ENCODE measurements at regions not wholly inside any gene's neighbourhood (a gene's known extent, or its start where the extent isn't known, plus 50 kb on each side); places are given as distances from the start of the nearest gene placed in this dataset.
"Not testable (repeated sequence)": the region's sequence is repeated elsewhere in the genome, so short reads cannot be mapped to it uniquely, and the experiment has no call there.

DNA sequence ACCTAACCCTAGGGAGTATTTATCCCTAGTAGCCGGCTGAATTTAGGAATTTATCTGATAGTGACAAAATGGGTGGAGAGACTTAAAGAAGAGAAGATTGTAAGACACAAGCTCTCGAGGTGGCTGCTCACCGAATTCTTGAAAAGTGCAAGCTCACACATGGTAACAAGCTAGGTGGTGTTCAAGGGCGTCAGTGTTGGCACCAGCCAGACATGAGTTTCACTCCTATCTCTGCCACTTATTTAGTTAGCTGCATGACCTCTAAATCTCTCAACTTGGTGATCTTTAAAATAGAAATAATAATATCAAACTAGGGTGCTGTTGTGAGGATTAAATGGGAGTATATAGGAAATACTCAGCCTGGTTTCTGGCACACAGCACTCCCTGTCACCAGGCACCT is 102.6 kb upstream of the APCDD1 start:
- Mint-ChIP-seq H3K27me3 (peaks cover 2 to 3% of the 10 kb centered on the region in 2 donors), H3K27ac (no peak overlapping the region), H3K9me3 (peaks cover 8 to 20% (median 9%) of the 10 kb centered on the region in 3 donors), H3K4me3 (no peak overlapping the region), H3K36me3 (no peaks in the 10 kb centered on the region), H3K4me1 (no peaks in the 10 kb centered on the region)
- H3K27ac ChIP-seq (ENCODE audit: low read length) = no peak overlapping the region
- ATAC-seq (replicated peaks in 1 of 4) = no peak
- POLR2A ChIA-PET = no interaction called here
- H3K9me3 ChIP-seq = no peaks in the 10 kb centered on the region
- WGBS (ENCODE audit: insufficient coverage) = 90% methylated on average over 2 of the region's 4 CpGs
- H3K27me3 ChIP-seq (replicated peaks in 1 of 2; ENCODE audit: control insufficient read depth in 2 of 2, extremely low read depth in 1 of 2, insufficient read depth in 2 of 2, low read length in 1 of 2) = peaks cover 0 to 5% of the 10 kb centered on the region in 2 experiments
- no peak for DNase-seq
- H3K4me1 ChIP-seq (ENCODE audit: control insufficient read depth in 1 of 2, extremely low read depth in 1 of 2, insufficient read depth in 2 of 2, low read length in 2 of 2) = no peaks in the 10 kb centered on the region
- no peaks in the 10 kb centered on the region for H3K36me3 ChIP-seq (ENCODE audit: control insufficient read depth in 2 of 2, extremely low read depth in 1 of 2, insufficient read depth in 1 of 2, low read length in 1 of 2)
- no peak overlapping the region for H3K4me3 ChIP-seq (ENCODE audit: control insufficient read depth in 1 of 2, extremely low read depth in 1 of 2, low read length in 1 of 2)
- CTCF ChIA-PET = interaction anchor here in 1 of 2 donors (0.6 kb wide), 1 partner anchor 12 kb away, joined by 4 read pairs; no protein-coding TSS in a partner anchor

DNA sequence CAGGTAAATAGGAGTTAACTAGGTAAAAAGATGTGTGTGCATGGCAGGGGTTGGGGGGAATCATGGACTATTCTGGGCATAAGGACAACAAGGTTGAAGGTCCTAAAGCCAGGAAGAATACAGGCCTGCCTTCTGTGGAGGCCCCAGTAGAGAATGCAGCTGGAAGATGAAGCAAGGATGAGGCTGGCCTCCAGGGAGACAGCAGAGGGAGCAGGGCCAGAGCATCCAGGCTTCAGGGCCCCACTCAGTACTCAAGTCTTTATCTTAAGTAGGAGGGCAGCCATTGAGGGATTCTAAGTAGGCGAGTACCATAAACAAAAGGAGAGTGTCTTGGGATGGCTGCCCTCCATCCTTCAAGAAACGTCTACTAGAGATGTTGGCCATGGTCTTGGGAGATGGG is 101.8 kb upstream of the APCDD1 start:
- POLR2A ChIA-PET = no interaction called here
- H3K9me3 ChIP-seq = no peaks in the 10 kb centered on the region

DNA sequence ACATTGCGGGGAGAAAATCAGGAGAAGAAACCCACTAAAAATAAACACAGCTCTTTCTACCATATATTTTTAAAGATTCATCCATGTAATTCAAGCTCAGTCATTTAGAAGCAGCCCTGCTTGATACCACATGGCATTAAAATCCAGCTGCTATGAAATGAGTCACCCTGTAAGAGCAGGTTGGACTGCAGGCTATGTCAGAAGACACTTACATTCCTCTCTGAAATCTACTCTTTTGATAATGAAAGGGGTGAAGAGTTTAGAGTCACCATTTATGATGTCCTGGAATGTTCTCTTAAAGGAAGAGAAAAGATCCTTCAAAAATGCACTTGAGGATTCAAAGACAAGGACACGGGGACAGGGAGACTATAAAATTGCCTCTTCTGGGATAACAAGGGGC is 100.6 kb upstream of the APCDD1 start:
- 100% methylated on average over 1 of the region's 2 CpGs for WGBS (ENCODE audit: insufficient coverage)
- H3K36me3 Mint-ChIP-seq = no peaks in the 10 kb centered on the region
- no peaks in the 10 kb centered on the region for H3K4me1 ChIP-seq (ENCODE audit: control insufficient read depth in 1 of 2, extremely low read depth in 1 of 2, insufficient read depth in 2 of 2, low read length in 2 of 2)
- H3K4me3 ChIP-seq (ENCODE audit: control insufficient read depth in 1 of 2, extremely low read depth in 1 of 2, low read length in 1 of 2) = no peak overlapping the region
- peaks cover 14 to 28% (median 18%) of the 10 kb centered on the region in 3 donors for H3K9me3 Mint-ChIP-seq
- H3K27ac Mint-ChIP-seq = no peak overlapping the region
- H3K36me3 ChIP-seq (ENCODE audit: control insufficient read depth in 2 of 2, extremely low read depth in 1 of 2, insufficient read depth in 1 of 2, low read length in 1 of 2) = no peaks in the 10 kb centered on the region
- H3K4me1 Mint-ChIP-seq = no peaks in the 10 kb centered on the region
- peaks cover 0 to 5% of the 10 kb centered on the region in 2 experiments for H3K27me3 ChIP-seq (replicated peaks in 1 of 2; ENCODE audit: control insufficient read depth in 2 of 2, extremely low read depth in 1 of 2, insufficient read depth in 2 of 2, low read length in 1 of 2)
- no peak for DNase-seq
- no peaks in the 10 kb centered on the region for H3K9me3 ChIP-seq
- H3K4me3 Mint-ChIP-seq = no peak overlapping the region
- no peak for ATAC-seq (replicated peaks in 1 of 4)
- CTCF ChIA-PET = no interaction called here
- peaks cover 0 to 3% of the 10 kb centered on the region in 2 donors for H3K27me3 Mint-ChIP-seq
- H3K27ac ChIP-seq (ENCODE audit: low read length) = no peak overlapping the region
- POLR2A ChIA-PET = no interaction called here

More for the DNA sequence above, 101.8 kb upstream of the APCDD1 start:
- Histone ChIP-seq H3K4me3 (ENCODE audit: control insufficient read depth in 1 of 2, extremely low read depth in 1 of 2, low read length in 1 of 2) (no peak overlapping the region), H3K27ac (ENCODE audit: low read length) (no peak overlapping the region), H3K36me3 (ENCODE audit: control insufficient read depth in 2 of 2, extremely low read depth in 1 of 2, insufficient read depth in 1 of 2, low read length in 1 of 2) (no peaks in the 10 kb centered on the region), H3K27me3 (replicated peaks in 1 of 2; ENCODE audit: control insufficient read depth in 2 of 2, extremely low read depth in 1 of 2, insufficient read depth in 2 of 2, low read length in 1 of 2) (peaks cover 0 to 5% of the 10 kb centered on the region in 2 experiments), H3K4me1 (ENCODE audit: control insufficient read depth in 1 of 2, extremely low read depth in 1 of 2, insufficient read depth in 2 of 2, low read length in 2 of 2) (no peaks in the 10 kb centered on the region)
- CTCF ChIA-PET = no interaction called here
- DNase-seq = no peak
- H3K4me1 Mint-ChIP-seq = no peaks in the 10 kb centered on the region
- WGBS (ENCODE audit: insufficient coverage) = 92% methylated on average over 2 of the region's 2 CpGs
- peaks cover under 1 to 3% of the 10 kb centered on the region in 2 donors for H3K27me3 Mint-ChIP-seq
- H3K36me3 Mint-ChIP-seq = no peaks in the 10 kb centered on the region
- H3K9me3 Mint-ChIP-seq = peaks cover 14 to 24% (median 14%) of the 10 kb centered on the region in 3 donors
- no peak for ATAC-seq (replicated peaks in 1 of 4)
- no peak overlapping the region for H3K4me3 Mint-ChIP-seq
- H3K27ac Mint-ChIP-seq = no peak overlapping the region

DNA sequence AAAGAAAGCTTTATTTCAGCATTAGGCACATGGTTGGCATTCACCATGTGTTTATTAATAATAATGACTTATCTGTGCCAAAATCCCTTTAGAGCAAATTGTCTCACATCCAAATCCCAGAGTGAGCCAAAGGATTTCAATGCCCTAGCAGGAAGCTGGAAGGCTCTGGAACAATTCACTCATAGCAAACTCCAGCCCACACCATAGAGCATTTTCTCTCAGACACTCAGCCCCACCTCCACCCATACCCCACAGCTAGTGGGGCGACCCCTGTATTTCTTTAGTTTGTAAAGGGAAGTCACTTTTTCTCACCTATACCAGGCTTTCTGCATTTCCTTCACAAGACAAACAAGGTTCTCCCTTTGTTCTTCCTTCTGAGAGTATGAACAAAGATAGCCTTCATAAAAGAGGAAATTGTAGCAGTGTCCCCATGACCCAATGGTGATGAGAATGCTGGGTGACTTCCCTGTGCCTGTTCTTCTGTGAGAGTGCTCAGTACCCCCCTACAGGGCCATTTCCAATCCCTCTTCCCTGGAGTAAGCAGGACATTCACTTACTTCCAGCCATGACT is 100.1 kb upstream of the APCDD1 start:
- H3K9me3 ChIP-seq = no peaks in the 10 kb centered on the region
- Mint-ChIP-seq H3K27me3 (peaks cover 0 to 3% of the 10 kb centered on the region in 2 donors), H3K4me1 (no peaks in the 10 kb centered on the region), H3K36me3 (no peaks in the 10 kb centered on the region), H3K4me3 (no peak overlapping the region), H3K27ac (no peak overlapping the region), H3K9me3 (peaks cover 14 to 28% (median 18%) of the 10 kb centered on the region in 3 donors)
- no CpG with 5 or more reads among the region's 1 CpG for WGBS (ENCODE audit: insufficient coverage)
- H3K27me3 ChIP-seq (replicated peaks in 1 of 2; ENCODE audit: control insufficient read depth in 2 of 2, extremely low read depth in 1 of 2, insufficient read depth in 2 of 2, low read length in 1 of 2) = peaks cover 0 to 5% of the 10 kb centered on the region in 2 experiments
- DNase-seq (no peak), ATAC-seq (replicated peaks in 1 of 4) (no peak)
- POLR2A ChIA-PET = no interaction called here
- no peaks in the 10 kb centered on the region for H3K4me1 ChIP-seq (ENCODE audit: control insufficient read depth in 1 of 2, extremely low read depth in 1 of 2, insufficient read depth in 2 of 2, low read length in 2 of 2)
- H3K36me3 ChIP-seq (ENCODE audit: control insufficient read depth in 2 of 2, extremely low read depth in 1 of 2, insufficient read depth in 1 of 2, low read length in 1 of 2) = no peaks in the 10 kb centered on the region
- no peak overlapping the region for H3K4me3 ChIP-seq (ENCODE audit: control insufficient read depth in 1 of 2, extremely low read depth in 1 of 2, low read length in 1 of 2)
- H3K27ac ChIP-seq (ENCODE audit: low read length) = no peak overlapping the region
- CTCF ChIA-PET = no interaction called here

DNA sequence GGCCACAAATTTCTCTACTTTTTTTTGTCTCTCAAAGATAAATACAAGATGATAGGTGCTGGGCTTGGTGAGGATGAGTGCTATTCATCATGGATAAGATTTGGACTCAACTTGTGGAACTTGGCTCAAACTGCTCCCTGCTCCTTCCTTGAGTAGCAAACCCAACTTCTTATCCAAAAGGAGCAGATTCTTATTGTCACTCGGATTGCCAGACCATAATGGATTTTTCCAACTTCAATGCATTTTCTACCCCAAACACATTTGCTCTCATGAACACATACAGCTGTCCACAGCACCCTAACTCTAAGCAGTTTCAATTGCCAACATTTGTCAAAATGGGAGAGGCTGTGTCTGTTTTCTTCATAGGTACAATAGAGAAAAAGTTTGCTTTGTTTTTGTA is 99.5 kb upstream of the APCDD1 start:
- CTCF ChIA-PET = no interaction called here
- Mint-ChIP-seq H3K4me1 (no peaks in the 10 kb centered on the region), H3K27me3 (peaks cover 0 to 1% of the 10 kb centered on the region in 2 donors), H3K27ac (no peak overlapping the region), H3K9me3 (peaks cover 14 to 28% (median 18%) of the 10 kb centered on the region in 3 donors), H3K4me3 (no peak overlapping the region), H3K36me3 (no peaks in the 10 kb centered on the region)
- Histone ChIP-seq H3K4me1 (ENCODE audit: control insufficient read depth in 1 of 2, extremely low read depth in 1 of 2, insufficient read depth in 2 of 2, low read length in 2 of 2) (no peaks in the 10 kb centered on the region), H3K36me3 (ENCODE audit: control insufficient read depth in 2 of 2, extremely low read depth in 1 of 2, insufficient read depth in 1 of 2, low read length in 1 of 2) (no peaks in the 10 kb centered on the region), H3K27ac (ENCODE audit: low read length) (no peak overlapping the region), H3K4me3 (ENCODE audit: control insufficient read depth in 1 of 2, extremely low read depth in 1 of 2, low read length in 1 of 2) (no peak overlapping the region), H3K9me3 (no peaks in the 10 kb centered on the region), H3K27me3 (replicated peaks in 1 of 2; ENCODE audit: control insufficient read depth in 2 of 2, extremely low read depth in 1 of 2, insufficient read depth in 2 of 2, low read length in 1 of 2) (peaks cover 0 to 5% of the 10 kb centered on the region in 2 experiments)
- DNase-seq (no peak), ATAC-seq (replicated peaks in 1 of 4) (no peak)
- 100% methylated on average over 1 of the region's 1 CpG for WGBS (ENCODE audit: insufficient coverage)
- POLR2A ChIA-PET = no interaction called here

DNA sequence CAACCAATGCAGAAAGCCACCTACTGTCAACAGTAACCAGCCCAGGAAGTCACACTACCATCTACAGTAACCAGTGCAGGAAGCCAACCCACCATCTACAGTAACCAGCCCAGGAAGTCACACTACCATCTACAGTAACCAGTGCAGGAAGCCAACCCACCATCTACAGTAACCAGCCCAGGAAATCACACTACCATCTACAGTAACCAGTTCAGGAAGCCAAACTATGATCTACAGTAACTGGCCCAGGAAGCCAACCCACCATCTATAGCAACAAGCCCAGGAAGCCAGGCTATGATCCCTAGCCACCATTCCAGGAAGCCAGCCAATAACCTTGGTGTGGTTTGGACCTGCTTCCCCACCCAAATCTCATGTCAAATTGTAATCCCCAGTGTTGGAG is 97.4 kb upstream of the APCDD1 start:
- H3K4me3 ChIP-seq (ENCODE audit: control insufficient read depth in 1 of 2, extremely low read depth in 1 of 2, low read length in 1 of 2); ATAC-seq (replicated peaks in 1 of 4); H3K27ac Mint-ChIP-seq; POLR2A ChIA-PET; H3K36me3 ChIP-seq (ENCODE audit: control insufficient read depth in 2 of 2, extremely low read depth in 1 of 2, insufficient read depth in 1 of 2, low read length in 1 of 2); H3K4me1 ChIP-seq (ENCODE audit: control insufficient read depth in 1 of 2, extremely low read depth in 1 of 2, insufficient read depth in 2 of 2, low read length in 2 of 2); H3K27me3 Mint-ChIP-seq; H3K27me3 ChIP-seq (replicated peaks in 1 of 2; ENCODE audit: control insufficient read depth in 2 of 2, extremely low read depth in 1 of 2, insufficient read depth in 2 of 2, low read length in 1 of 2); H3K9me3 ChIP-seq; H3K36me3 Mint-ChIP-seq; CTCF ChIA-PET; H3K4me3 Mint-ChIP-seq; H3K27ac ChIP-seq (ENCODE audit: low read length); H3K4me1 Mint-ChIP-seq; DNase-seq: not testable (repeated sequence)
- H3K9me3 Mint-ChIP-seq = peaks cover 14 to 28% (median 18%) of the 10 kb centered on the region in 3 donors

DNA sequence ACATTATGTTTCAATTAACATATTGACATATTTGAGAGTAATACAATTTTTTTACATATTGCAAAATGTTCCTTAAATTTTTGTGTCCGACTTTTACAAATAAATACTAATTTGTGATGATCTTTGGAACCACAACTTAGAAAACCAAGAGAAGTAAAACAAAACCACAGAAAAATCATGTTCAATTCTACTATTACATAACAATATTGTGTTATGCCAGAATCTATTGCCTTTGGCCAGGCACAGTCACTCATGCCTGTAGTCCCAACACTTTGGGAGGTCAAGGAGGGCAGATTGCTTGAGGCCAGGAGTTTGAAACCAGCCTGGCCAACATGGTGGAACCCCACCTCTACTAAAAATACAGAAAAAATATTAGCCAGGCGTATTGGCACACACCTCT is 92.8 kb upstream of the APCDD1 start:
- no peaks in the 10 kb centered on the region for H3K4me1 Mint-ChIP-seq
- Histone ChIP-seq H3K4me1 (ENCODE audit: control insufficient read depth in 1 of 2, extremely low read depth in 1 of 2, insufficient read depth in 2 of 2, low read length in 2 of 2) (no peaks in the 10 kb centered on the region), H3K4me3 (ENCODE audit: control insufficient read depth in 1 of 2, extremely low read depth in 1 of 2, low read length in 1 of 2) (no peak overlapping the region), H3K27ac (ENCODE audit: low read length) (no peak overlapping the region), H3K27me3 (replicated peaks in 1 of 2; ENCODE audit: control insufficient read depth in 2 of 2, extremely low read depth in 1 of 2, insufficient read depth in 2 of 2, low read length in 1 of 2) (peaks cover 0 to under 1% of the 10 kb centered on the region in 2 experiments), H3K9me3 (no peaks in the 10 kb centered on the region), H3K36me3 (ENCODE audit: control insufficient read depth in 2 of 2, extremely low read depth in 1 of 2, insufficient read depth in 1 of 2, low read length in 1 of 2) (no peaks in the 10 kb centered on the region)
- ChIA-PET CTCF (no interaction called here), POLR2A (no interaction called here)
- no peak overlapping the region for H3K27ac Mint-ChIP-seq
- DNase-seq (no peak), ATAC-seq (replicated peaks in 1 of 4) (no peak)
- 76% methylated on average over 2 of the region's 2 CpGs for WGBS (ENCODE audit: insufficient coverage)
- H3K36me3 Mint-ChIP-seq = no peaks in the 10 kb centered on the region
- peaks cover 0 to 3% of the 10 kb centered on the region in 2 donors for H3K27me3 Mint-ChIP-seq
- no peak overlapping the region for H3K4me3 Mint-ChIP-seq
- peaks cover 6 to 16% (median 12%) of the 10 kb centered on the region in 3 donors for H3K9me3 Mint-ChIP-seq

All from T-cell (primary cell).